ENCODE measurements at regions not wholly inside any gene's neighbourhood (a gene's known extent, or its start where the extent isn't known, plus 50 kb on each side); places are given as distances from the start of the nearest gene placed in this dataset.

- TF ChIP-seq MAX (IDR thresholded peaks at IDR 0.05; ENCODE audit: insufficient read depth, insufficient read length) (no peak), JUN (IDR thresholded peaks at IDR 0.05; ENCODE audit: borderline replicate concordance, insufficient read depth, insufficient read length, low read depth) (no peak), FOS (IDR thresholded peaks at IDR 0.05; ENCODE audit: borderline replicate concordance, insufficient read depth, low read length) (no peak), POLR2A (IDR thresholded peaks at IDR 0.05; ENCODE audit: low read depth, low read length) (no peak)
- no peaks in the 10 kb centered on the region for H4K20me1 ChIP-seq (replicated peaks; ENCODE audit: control insufficient read depth, extremely low read depth, insufficient read depth, low read length)
- H3K36me3 ChIP-seq (ENCODE audit: control insufficient read depth in 2 of 2, extremely low read depth in 1 of 2, insufficient read depth in 2 of 2, low read length in 2 of 2) = no peaks in the 10 kb centered on the region
- H3K27ac ChIP-seq (ENCODE audit: insufficient read depth, low read depth, low read length) = no peak overlapping the region
- H3K79me2 ChIP-seq (ENCODE audit: control insufficient read depth, insufficient read depth, low read length) = no peaks in the 10 kb centered on the region
- H2AFZ ChIP-seq (ENCODE audit: low read depth, low read length) = no peak overlapping the region
- no peak overlapping the region for H3K9ac ChIP-seq (replicated peaks; ENCODE audit: extremely low read depth, insufficient read depth, low read length)
- BruUV-seq (replicated peaks) = no TSS peak
- POLR2A ChIA-PET = no interaction called here
- H3K27me3 ChIP-seq (ENCODE audit: control insufficient read depth in 2 of 2, insufficient read depth in 2 of 2, low read length in 2 of 2) = no peaks in the 10 kb centered on the region
- intact Hi-C loops (cut with micrococcal nuclease) (no loop called here), dilution Hi-C loops (cut with MboI; ENCODE audit: extremely low pct_ligation_motif_present, low sequenced_read_pairs) (no loop called here)
- no peaks in the 10 kb centered on the region for H3K9me1 ChIP-seq (replicated peaks; ENCODE audit: control insufficient read depth, extremely low read depth, insufficient read depth, low read length)
- no peak overlapping the region for H3K4me3 ChIP-seq (replicated peaks in 1 of 3; ENCODE audit: insufficient read depth in 1 of 3, low read depth in 1 of 3, low read length in 3 of 3)
- DNase-seq (ENCODE audit: low read depth, low spot score) (no peak), FAIRE-seq (no peak)
- CTCF ChIA-PET = no interaction called here
- no peak overlapping the region for H3K4me2 ChIP-seq (ENCODE audit: insufficient read depth, low read length)
- peaks cover 9% of the 10 kb centered on the region for H3K9me3 ChIP-seq (replicated peaks; ENCODE audit: control insufficient read depth, insufficient read depth, low read length)
- no peaks in the 10 kb centered on the region for H3K4me1 ChIP-seq (ENCODE audit: control insufficient read depth, extremely low read depth, insufficient read depth, low read length)
Observed at GRCh38 chr12:114895827-114896226, 211.9 kb upstream of the TBX3 start.

GRCh38 chr12:114895081-114895480 lies 211.1 kb upstream of the TBX3 start:
- FAIRE-seq (no peak), DNase-seq (ENCODE audit: low read depth, low spot score) (no peak)
- POLR2A ChIA-PET = no interaction called here
- no peak overlapping the region for H3K4me2 ChIP-seq (ENCODE audit: insufficient read depth, low read length)
- dilution Hi-C loops (cut with MboI; ENCODE audit: extremely low pct_ligation_motif_present, low sequenced_read_pairs) = no loop called here
- H3K27me3 ChIP-seq (ENCODE audit: control insufficient read depth in 2 of 2, insufficient read depth in 2 of 2, low read length in 2 of 2) = no peaks in the 10 kb centered on the region
- no peaks in the 10 kb centered on the region for H3K36me3 ChIP-seq (ENCODE audit: control insufficient read depth in 2 of 2, extremely low read depth in 1 of 2, insufficient read depth in 2 of 2, low read length in 2 of 2)
- TF ChIP-seq POLR2AphosphoS5 (IDR thresholded peaks at IDR 0.05; ENCODE audit: insufficient read depth, low read depth, low read length) (no peak), MAX (IDR thresholded peaks at IDR 0.05; ENCODE audit: insufficient read depth, insufficient read length) (no peak), POLR2A (IDR thresholded peaks at IDR 0.05; ENCODE audit: low read depth, low read length) (no peak), JUN (IDR thresholded peaks at IDR 0.05; ENCODE audit: borderline replicate concordance, insufficient read depth, insufficient read length, low read depth) (no peak)
- no peak overlapping the region for H2AFZ ChIP-seq (ENCODE audit: low read depth, low read length)
- peaks cover 9% of the 10 kb centered on the region for H3K9me3 ChIP-seq (replicated peaks; ENCODE audit: control insufficient read depth, insufficient read depth, low read length)
- H3K9me1 ChIP-seq (replicated peaks; ENCODE audit: control insufficient read depth, extremely low read depth, insufficient read depth, low read length) = no peaks in the 10 kb centered on the region
- no peaks in the 10 kb centered on the region for H3K4me1 ChIP-seq (ENCODE audit: control insufficient read depth, extremely low read depth, insufficient read depth, low read length)
- CTCF ChIA-PET = no interaction called here
- H3K9ac ChIP-seq (replicated peaks; ENCODE audit: extremely low read depth, insufficient read depth, low read length) = no peak overlapping the region
- intact Hi-C loops (cut with micrococcal nuclease) = no loop called here
- no peaks in the 10 kb centered on the region for H3K79me2 ChIP-seq (ENCODE audit: control insufficient read depth, insufficient read depth, low read length)
- no peaks in the 10 kb centered on the region for H4K20me1 ChIP-seq (replicated peaks; ENCODE audit: control insufficient read depth, extremely low read depth, insufficient read depth, low read length)
- H3K4me3 ChIP-seq (replicated peaks in 1 of 3; ENCODE audit: insufficient read depth in 1 of 3, low read depth in 1 of 3, low read length in 3 of 3) = no peak overlapping the region
- H3K27ac ChIP-seq (ENCODE audit: insufficient read depth, low read depth, low read length) = no peak overlapping the region
- BruUV-seq (replicated peaks) = no TSS peak

All from endothelial cell of umbilical vein (primary cell).